ENCODE measurements at regions not wholly inside any gene's neighbourhood (a gene's known extent, or its start where the extent isn't known, plus 50 kb on each side); places are given as distances from the start of the nearest gene placed in this dataset.

GRCh38 chr15:95106801-95107200, 875.4 kb downstream of the MCTP2 start:
- no peak overlapping the region for H3K4me3 ChIP-seq (ENCODE audit: low read depth, low read length)
- no peaks in the 10 kb centered on the region for H3K36me3 ChIP-seq
- H3K4me1 ChIP-seq, result no peaks in the 10 kb centered on the region
- TF ChIP-seq CTCF (IDR thresholded peaks at IDR 0.05; ENCODE audit: low read depth, low read length), result no peak
- no peak for DNase-seq
- no peaks in the 10 kb centered on the region for H3K27me3 ChIP-seq
- no peaks in the 10 kb centered on the region for H3K9me3 ChIP-seq

- Histone ChIP-seq H3K27me3 (no peaks in the 10 kb centered on the region), H3K36me3 (no peaks in the 10 kb centered on the region), H3K9me3 (no peaks in the 10 kb centered on the region), H3K4me1 (no peaks in the 10 kb centered on the region), H3K4me3 (ENCODE audit: low read depth, low read length) (no peak overlapping the region)
- no peak for DNase-seq
- TF ChIP-seq CTCF (IDR thresholded peaks at IDR 0.05; ENCODE audit: low read depth, low read length), result no peak
These were observed 877.3 kb downstream of the MCTP2 start for GRCh38 chr15:95108673-95109072.

- H3K4me3 ChIP-seq (ENCODE audit: low read depth, low read length), result no peak overlapping the region
- H3K4me1 ChIP-seq, result no peaks in the 10 kb centered on the region
- H3K9me3 ChIP-seq, result no peaks in the 10 kb centered on the region
- no peak for TF ChIP-seq CTCF (IDR thresholded peaks at IDR 0.05; ENCODE audit: low read depth, low read length)
- no peak for DNase-seq
- H3K36me3 ChIP-seq, result no peaks in the 10 kb centered on the region
- H3K27me3 ChIP-seq, result no peaks in the 10 kb centered on the region
These were observed 880.6 kb downstream of the MCTP2 start for GRCh38 chr15:95111969-95112368.

- H3K27me3 ChIP-seq, result no peaks in the 10 kb centered on the region
- H3K36me3 ChIP-seq, result no peaks in the 10 kb centered on the region
- H3K4me3 ChIP-seq (ENCODE audit: low read depth, low read length), result no peak overlapping the region
- no peak for TF ChIP-seq CTCF (IDR thresholded peaks at IDR 0.05; ENCODE audit: low read depth, low read length)
- H3K4me1 ChIP-seq, result no peaks in the 10 kb centered on the region
- no peaks in the 10 kb centered on the region for H3K9me3 ChIP-seq
- no peak for DNase-seq
These were observed 881.7 kb downstream of the MCTP2 start for GRCh38 chr15:95113041-95113440.

DNA sequence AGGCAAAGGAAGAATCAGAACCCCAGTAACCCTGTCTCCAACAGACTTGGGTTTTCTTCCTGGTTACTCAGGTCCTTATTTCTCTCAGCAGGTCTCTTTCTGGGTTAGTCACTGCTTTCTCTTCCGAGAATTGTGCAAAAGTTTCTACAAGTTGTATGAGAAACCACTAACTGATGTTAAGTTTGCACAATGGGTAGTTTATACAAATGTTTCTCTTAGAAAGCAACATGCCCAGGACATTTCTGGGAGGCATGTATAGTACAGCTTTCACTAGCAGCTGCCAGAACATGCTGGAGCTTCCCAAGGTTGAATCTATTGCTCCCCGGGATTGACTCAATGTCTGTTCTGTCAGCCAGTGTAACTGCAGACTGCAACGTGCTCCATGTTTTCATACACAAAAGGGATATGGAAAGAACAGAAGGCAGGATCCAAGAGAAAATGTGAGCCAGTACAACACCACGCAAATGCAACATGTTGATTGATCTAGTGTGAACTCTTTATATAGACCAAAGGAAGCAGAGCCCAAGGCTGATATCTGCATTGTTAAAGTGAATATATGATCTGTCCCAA, 887.8 kb downstream of the MCTP2 start:
- no peak for DNase-seq
- no peaks in the 10 kb centered on the region for H3K27me3 ChIP-seq
- TF ChIP-seq CTCF (IDR thresholded peaks at IDR 0.05; ENCODE audit: low read depth, low read length), result no peak

DNA sequence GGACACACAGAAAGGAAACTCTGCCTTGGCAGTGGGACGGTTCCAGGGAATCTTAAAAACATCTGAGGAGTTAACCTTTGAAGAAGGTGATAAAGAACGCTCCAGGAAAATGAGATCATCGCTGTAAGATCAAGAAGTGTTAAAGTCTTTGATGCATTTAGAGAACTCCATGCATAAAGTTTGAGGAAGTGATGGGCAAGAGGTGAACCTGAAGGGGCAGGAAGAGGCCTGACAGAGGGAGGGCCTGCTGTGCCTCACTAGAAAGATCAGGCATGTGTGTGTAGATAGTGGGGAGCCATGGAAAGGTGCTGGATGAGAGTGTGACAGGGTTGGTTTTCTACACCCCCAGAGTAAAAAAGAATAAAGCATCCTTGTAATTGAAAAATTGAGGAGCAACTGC, 889.2 kb downstream of the MCTP2 start:
- Histone ChIP-seq H3K4me1 (no peaks in the 10 kb centered on the region), H3K36me3 (no peaks in the 10 kb centered on the region), H3K4me3 (ENCODE audit: low read depth, low read length) (no peak overlapping the region), H3K9me3 (no peaks in the 10 kb centered on the region), H3K27me3 (no peaks in the 10 kb centered on the region)
- no peak for DNase-seq
- no peak for TF ChIP-seq CTCF (IDR thresholded peaks at IDR 0.05; ENCODE audit: low read depth, low read length)

More for the DNA sequence above, 887.8 kb downstream of the MCTP2 start:
- Histone ChIP-seq H3K4me1 (no peaks in the 10 kb centered on the region), H3K4me3 (ENCODE audit: low read depth, low read length) (no peak overlapping the region), H3K36me3 (no peaks in the 10 kb centered on the region), H3K9me3 (no peaks in the 10 kb centered on the region)
